Colonic mucosa (tissue), 4 donors: ENCODE measurements at regions not wholly inside any gene's neighbourhood (a gene's known extent, or its start where the extent isn't known, plus 50 kb on each side); places are given as distances from the start of the nearest gene placed in this dataset.

Source experiments
- DNase-seq: peaks from one replicate; pipeline ENCODE4 v3.0.0-alpha.2; 2020
- H3K27ac ChIP-seq: fragments of 200-600 bp; one replicate; pipeline ENCODE4 v1.8.0; 2021
- H3K27me3 ChIP-seq: fragments of 200-600 bp; one replicate; pipeline ENCODE4 v1.8.0; 2021
- H3K36me3 ChIP-seq: fragments of 200-600 bp; one replicate; pipeline ENCODE4 v1.8.0; 2021
- H3K4me1 ChIP-seq: fragments of 200-600 bp; one replicate; pipeline ENCODE4 v1.8.0; 2021; ENCODE audit warnings: mild to moderate bottlenecking
- H3K4me3 ChIP-seq: fragments of 200-600 bp; one replicate; pipeline ENCODE4 v1.8.0; 2021
- H3K9ac ChIP-seq, 2 donors: one replicate each; pipeline ENCODE4 v1.7.0; 2013; ENCODE audit warnings: control low read depth in 2 of 2, low read depth in 2 of 2, low read length in 2 of 2
- H3K9me3 ChIP-seq: fragments of 200-600 bp; one replicate; pipeline ENCODE4 v1.8.0; 2021
- CTCF ChIP-seq: fragments of 200-600 bp; IDR thresholded peaks from one replicate; pipeline ENCODE4 v1.8.0; 2022; ENCODE audit warnings: antibody characterized with exemption, mild to moderate bottlenecking
- intact Hi-C: fragments of 100-400 bp; cut with DNase I; formaldehyde crosslinking; loops from one replicate; pipeline ENCODE4 v1.14.1; 2022
- donor health status: healthy.
- donor health status: DM: no; HTN: no; CAD: no.
- donor health status: DM: no; HTN: no; CAD: no.

GRCh38 chr2:41395692-41396091 is 652.1 kb upstream of the PKDCC start:
- Histone ChIP-seq H3K4me1 (no peaks in the 10 kb centered on the region), H3K27ac (no peak overlapping the region), H3K36me3 (no peaks in the 10 kb centered on the region), H3K9me3 (no peaks in the 10 kb centered on the region), H3K9ac (no peak overlapping the region), H3K4me3 (no peak overlapping the region), H3K27me3 (no peaks in the 10 kb centered on the region)
- TF ChIP-seq CTCF: no peak
- intact Hi-C loops: no loop called here
- no peak for DNase-seq

GRCh38 chr2:41399437-41400087 is 648.3 kb upstream of the PKDCC start:
- intact Hi-C loops: no loop called here
- no peak for DNase-seq
- TF ChIP-seq CTCF: no peak
- Histone ChIP-seq H3K9ac (no peak overlapping the region), H3K27me3 (no peaks in the 10 kb centered on the region), H3K9me3 (no peaks in the 10 kb centered on the region), H3K27ac (no peak overlapping the region), H3K4me1 (no peaks in the 10 kb centered on the region), H3K36me3 (no peaks in the 10 kb centered on the region), H3K4me3 (no peak overlapping the region)

GRCh38 chr2:41400088-41400665 is 647.6 kb upstream of the PKDCC start:
- intact Hi-C loops: no loop called here
- TF ChIP-seq CTCF: no peak
- Histone ChIP-seq H3K27ac (no peak overlapping the region), H3K36me3 (no peaks in the 10 kb centered on the region), H3K9me3 (no peaks in the 10 kb centered on the region), H3K9ac (no peak overlapping the region), H3K27me3 (no peaks in the 10 kb centered on the region), H3K4me3 (no peak overlapping the region), H3K4me1 (no peaks in the 10 kb centered on the region)
- no peak for DNase-seq

- DNase-seq: no peak
- Histone ChIP-seq H3K4me1 (no peaks in the 10 kb centered on the region), H3K4me3 (no peak overlapping the region), H3K27ac (no peak overlapping the region), H3K9me3 (no peaks in the 10 kb centered on the region), H3K9ac (no peak overlapping the region), H3K27me3 (no peaks in the 10 kb centered on the region), H3K36me3 (no peaks in the 10 kb centered on the region)
- no peak for TF ChIP-seq CTCF
- intact Hi-C loops: no loop called here
These were observed 642.4 kb upstream of the PKDCC start for GRCh38 chr2:41405441-41405840.

- Histone ChIP-seq H3K9me3 (no peaks in the 10 kb centered on the region), H3K9ac (no peak overlapping the region), H3K4me3 (no peak overlapping the region), H3K27ac (no peak overlapping the region), H3K27me3 (no peaks in the 10 kb centered on the region), H3K4me1 (no peaks in the 10 kb centered on the region), H3K36me3 (no peaks in the 10 kb centered on the region)
- TF ChIP-seq CTCF: no peak
- DNase-seq: no peak
- intact Hi-C loops: no loop called here
These were observed 638.5 kb upstream of the PKDCC start for GRCh38 chr2:41409328-41409727.
